Inflammatory macrophage (primary cell): ENCODE measurements at regions not wholly inside any gene's neighbourhood (a gene's known extent, or its start where the extent isn't known, plus 50 kb on each side); places are given as distances from the start of the nearest gene placed in this dataset.

ENCODE experiments used
- DNase-seq, 2 donors: peaks; one replicate each; pipeline ENCODE4 v3.0.0-alpha.2; 2020 to 2022

- DNase-seq: no peak
Measured at GRCh38 chr2:106041150-106041549, 153.0 kb downstream of the UXS1 start.

GRCh38 chr2:106039634-106040315, 154.3 kb downstream of the UXS1 start:
- no peak for DNase-seq

GRCh38 chr2:106038601-106039375, 155.3 kb downstream of the UXS1 start:
- no peak for DNase-seq

GRCh38 chr2:106037932-106038331, 156.2 kb downstream of the UXS1 start:
- DNase-seq: no peak

GRCh38 chr2:106037262-106037661, 156.8 kb downstream of the UXS1 start:
- no peak for DNase-seq

GRCh38 chr2:106034325-106034724, 159.8 kb downstream of the UXS1 start:
- no peak for DNase-seq

- DNase-seq: no peak
Measured at GRCh38 chr2:106032676-106033075, 161.4 kb downstream of the UXS1 start.

GRCh38 chr2:106030287-106031268, 163.5 kb downstream of the UXS1 start:
- peak in 1 of 2 donors; percentile 22 for DNase-seq

- DNase-seq: no peak
Measured at GRCh38 chr2:106028192-106028591, 165.9 kb downstream of the UXS1 start.

- DNase-seq: no peak
Measured at GRCh38 chr2:106026271-106027190, 167.6 kb downstream of the UXS1 start.

GRCh38 chr2:106025796-106026195, 168.3 kb downstream of the UXS1 start:
- no peak for DNase-seq

- no peak for DNase-seq
Measured at GRCh38 chr2:106021662-106022028, 172.5 kb downstream of the UXS1 start.

- no peak for DNase-seq
Measured at GRCh38 chr2:106020821-106021661, 173.1 kb downstream of the UXS1 start.

GRCh38 chr2:106020032-106020431, 174.1 kb downstream of the UXS1 start:
- no peak for DNase-seq

GRCh38 chr2:106018141-106018540, 176.0 kb downstream of the UXS1 start:
- DNase-seq: no peak

- DNase-seq: no peak
Measured at GRCh38 chr2:106012591-106013347, 181.3 kb downstream of the UXS1 start.

- DNase-seq: no peak
Measured at GRCh38 chr2:106012001-106012590, 182.0 kb downstream of the UXS1 start.

- DNase-seq: no peak
Measured at GRCh38 chr2:106011380-106011779, 182.7 kb downstream of the UXS1 start.

GRCh38 chr2:106010818-106011355, 183.2 kb downstream of the UXS1 start:
- no peak for DNase-seq
